H9 (cell line): ENCODE measurements at regions not wholly inside any gene's neighbourhood (a gene's known extent, or its start where the extent isn't known, plus 50 kb on each side); places are given as distances from the start of the nearest gene placed in this dataset.

Source experiments
- DNase-seq: peaks from one replicate; pipeline ENCODE4 v3.0.0-alpha.2; 2017
- H2AFZ ChIP-seq: one replicate; pipeline ENCODE4 v1.6.1; 2013; ENCODE audit warnings: mild to moderate bottlenecking, low read length, control low read depth, moderate library complexity
- H2AK5ac ChIP-seq: 2 replicates; pipeline ENCODE4 v1.6.1; 2013; ENCODE audit warnings: low read length, control low read depth, mixed read lengths; ENCODE audit not compliant: insufficient read length
- H2BK120ac ChIP-seq: one replicate; pipeline ENCODE4 v1.6.1; 2013; ENCODE audit warnings: low read depth, mild to moderate bottlenecking, low read length, control low read depth, inconsistent platforms; ENCODE audit not compliant: poor library complexity, severe bottlenecking
- H2BK12ac ChIP-seq: 2 replicates; pipeline ENCODE4 v1.6.1; 2013; ENCODE audit warnings: low read length, control low read depth, mixed read lengths, low read depth; ENCODE audit not compliant: insufficient read length
- H2BK15ac ChIP-seq: 2 replicates; pipeline ENCODE4 v1.6.1; 2013; ENCODE audit warnings: low read depth, low read length, control low read depth
- H2BK20ac ChIP-seq: one replicate; pipeline ENCODE4 v1.6.1; 2013; ENCODE audit warnings: low read depth, mild to moderate bottlenecking, low read length, control low read depth, inconsistent platforms; ENCODE audit not compliant: poor library complexity, severe bottlenecking
- H2BK5ac ChIP-seq: 2 replicates; pipeline ENCODE4 v1.6.1; 2013; ENCODE audit warnings: low read length, control low read depth, mixed read lengths; ENCODE audit not compliant: insufficient read length
- H3K14ac ChIP-seq: 2 replicates; pipeline ENCODE4 v1.6.1; 2013; ENCODE audit warnings: low read length, control low read depth; ENCODE audit not compliant: insufficient read depth
- H3K18ac ChIP-seq: 2 replicates; pipeline ENCODE4 v1.6.1; 2013; ENCODE audit warnings: low read depth, mild to moderate bottlenecking, mixed read lengths, low read length, control low read depth; ENCODE audit not compliant: insufficient read length
- H3K23ac ChIP-seq: 2 replicates; pipeline ENCODE4 v1.6.1; 2013; ENCODE audit warnings: low read length, control low read depth, mixed read lengths, low read depth; ENCODE audit not compliant: insufficient read length
- H3K23me2 ChIP-seq: 2 replicates; pipeline ENCODE4 v1.6.1; 2013; ENCODE audit warnings: low read depth, mild to moderate bottlenecking, mixed read lengths, low read length, control low read depth; ENCODE audit not compliant: insufficient read length, poor library complexity, severe bottlenecking
- H3K27ac ChIP-seq: 2 replicates; pipeline ENCODE4 v1.5.1; 2013; ENCODE audit warnings: low read length, control low read depth, mixed read lengths, low read depth; ENCODE audit not compliant: insufficient read length
- H3K27me3 ChIP-seq: 2 replicates; pipeline ENCODE4 v1.6.1; 2013; ENCODE audit warnings: low read length, control low read depth, inconsistent platforms; ENCODE audit not compliant: insufficient read depth
- H3K4ac ChIP-seq: 2 replicates; pipeline ENCODE4 v1.6.1; 2013; ENCODE audit warnings: low read depth, mild to moderate bottlenecking, control low read depth, inconsistent platforms, low read length, moderate library complexity
- H3K4me1 ChIP-seq: 2 replicates; pipeline ENCODE4 v1.6.1; 2013; ENCODE audit warnings: low read length, control low read depth, inconsistent platforms; ENCODE audit not compliant: insufficient read depth
- H3K4me2 ChIP-seq: 2 replicates; pipeline ENCODE4 v1.6.1; 2013; ENCODE audit warnings: low read length, control low read depth, mixed read lengths; ENCODE audit not compliant: insufficient read length, insufficient read depth
- H3K56ac ChIP-seq: 2 replicates; pipeline ENCODE4 v1.6.1; 2013; ENCODE audit warnings: low read depth, mild to moderate bottlenecking, mixed read lengths, low read length, control low read depth; ENCODE audit not compliant: insufficient read length
- H3K79me1 ChIP-seq: 2 replicates; pipeline ENCODE4 v1.6.1; 2013; ENCODE audit warnings: low read depth, mild to moderate bottlenecking, moderate library complexity, low read length, control low read depth, inconsistent platforms; ENCODE audit not compliant: insufficient read depth, poor library complexity, severe bottlenecking
- H3K79me2 ChIP-seq: 2 replicates; pipeline ENCODE4 v1.6.1; 2013; ENCODE audit warnings: low read length, control low read depth, inconsistent platforms; ENCODE audit not compliant: insufficient read depth
- H3K9ac ChIP-seq: 2 replicates; pipeline ENCODE4 v1.6.1; 2013; ENCODE audit warnings: low read length, control low read depth, mixed read lengths; ENCODE audit not compliant: insufficient read length; ENCODE audit errors: extremely low read depth
- H3K9me3 ChIP-seq: one replicate; pipeline ENCODE4 v1.6.1; 2013; ENCODE audit warnings: low read depth, low read length, inconsistent platforms; ENCODE audit not compliant: control insufficient read depth
- H3T11ph ChIP-seq: one replicate; pipeline ENCODE4 v1.6.1; 2013; ENCODE audit warnings: mild to moderate bottlenecking, low read length, control low read depth, inconsistent platforms
- H4K20me1 ChIP-seq: one replicate; pipeline ENCODE4 v1.6.1; 2013; ENCODE audit not compliant: control insufficient read depth, insufficient read length, insufficient read depth
- H4K5ac ChIP-seq: 2 replicates; pipeline ENCODE4 v1.6.1; 2013; ENCODE audit warnings: low read depth, mild to moderate bottlenecking, mixed read lengths, low read length, control low read depth; ENCODE audit not compliant: insufficient read length
- H4K8ac ChIP-seq: replicated peaks from 2 replicates; pipeline ENCODE4 v1.6.1; 2013; ENCODE audit warnings: low read length, control low read depth, mixed read lengths, low read depth; ENCODE audit not compliant: insufficient read length
- H4K91ac ChIP-seq: 2 replicates; pipeline ENCODE4 v1.6.1; 2013; ENCODE audit warnings: low read depth, mild to moderate bottlenecking, moderate library complexity, mixed read lengths, low read length, control low read depth; ENCODE audit not compliant: insufficient read length
- H3K27ac Mint-ChIP-seq, 3 experiments: 2 replicates in 2 of 3; 3 replicates in 1 of 3; pipeline ENCODE4 v1.8.0; 2020 to 2021; ENCODE audit warnings: mixed read lengths in 3 of 3, mild to moderate bottlenecking in 1 of 3, moderate library complexity in 1 of 3
- H3K27me3 Mint-ChIP-seq: 2 replicates; pipeline ENCODE4 v1.8.0; 2021; ENCODE audit warnings: low read depth, mild to moderate bottlenecking, moderate library complexity, mixed read lengths
- H3K36me3 Mint-ChIP-seq, 3 experiments: 2 replicates in 2 of 3; 3 replicates in 1 of 3; pipeline ENCODE4 v1.8.0; 2020 to 2021; ENCODE audit warnings: low read depth in 3 of 3, mixed read lengths in 3 of 3; ENCODE audit not compliant: insufficient read depth in 1 of 3
- H3K4me1 Mint-ChIP-seq, 2 experiments: 2 replicates each; pipeline ENCODE4 v1.8.0; 2020; ENCODE audit warnings: mixed read lengths in 2 of 2
- H3K4me3 Mint-ChIP-seq, 2 experiments: 2 replicates in 1 of 2; 3 replicates in 1 of 2; pipeline ENCODE4 v1.8.0; 2020 to 2021; ENCODE audit warnings: mild to moderate bottlenecking in 2 of 2, mixed read lengths in 2 of 2, moderate library complexity in 1 of 2
- H3K9me3 Mint-ChIP-seq, 2 experiments: 2 replicates in 1 of 2; 3 replicates in 1 of 2; pipeline ENCODE4 v1.8.0; 2020; ENCODE audit warnings: mild to moderate bottlenecking in 2 of 2, mixed read lengths in 2 of 2, moderate library complexity in 1 of 2
- TF ChIP-seq, protein P1 (sequence below): fragments of 200-600 bp; sonication (generic); conservative IDR thresholded peaks from 3 replicates; pipeline ENCODE4 v1.8.0; 2021; ENCODE audit warnings: antibody characterized with exemption, mild to moderate bottlenecking

DNA sequence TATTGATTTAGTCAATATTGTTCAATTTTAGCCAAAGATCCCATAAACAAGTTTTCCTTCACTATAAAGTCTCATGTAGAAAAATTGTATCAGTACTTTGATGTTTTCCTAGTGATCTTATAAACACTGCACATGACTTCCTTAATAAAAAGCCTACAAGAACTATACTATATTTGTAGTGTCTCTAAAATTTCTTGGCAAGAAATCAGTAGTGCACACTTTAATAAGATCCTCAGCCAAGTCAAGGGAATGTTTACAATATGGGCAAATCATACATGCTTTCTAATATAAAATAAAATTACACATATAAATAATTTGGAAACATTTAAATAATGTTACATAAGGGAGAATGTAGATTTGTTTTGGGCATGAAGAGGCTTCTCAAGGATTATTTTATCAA, 203.0 kb upstream of the CCDC179 start:
- DNase-seq, result no peak
- H3K36me3 Mint-ChIP-seq, result no peaks in the 10 kb centered on the region
- Histone ChIP-seq H2BK12ac (no peak overlapping the region), H2BK5ac (no peak overlapping the region), H3K27ac (no peak overlapping the region), H3K23ac (no peak overlapping the region), H3K4me2 (no peak overlapping the region), H3K4ac (no peak overlapping the region), H2BK120ac (no peak overlapping the region), H3K14ac (no peak overlapping the region), H2AK5ac (no peak overlapping the region), H4K8ac (no peak overlapping the region), H3K56ac (no peak overlapping the region), H2AFZ (no peak overlapping the region), H3K9me3 (no peaks in the 10 kb centered on the region), H3K9ac (no peak overlapping the region), H2BK20ac (no peak overlapping the region), H3K79me1 (no peaks in the 10 kb centered on the region), H4K5ac (no peak overlapping the region), H4K91ac (no peak overlapping the region), H2BK15ac (no peak overlapping the region), H3K18ac (no peak overlapping the region), H3K79me2 (no peaks in the 10 kb centered on the region), H3K23me2 (no peaks in the 10 kb centered on the region), H4K20me1 (no peaks in the 10 kb centered on the region), H3K27me3 (no peaks in the 10 kb centered on the region), H3T11ph (no peak overlapping the region), H3K4me1 (no peaks in the 10 kb centered on the region)
- no peaks in the 10 kb centered on the region for H3K9me3 Mint-ChIP-seq
- TF ChIP-seq, protein P1, sequence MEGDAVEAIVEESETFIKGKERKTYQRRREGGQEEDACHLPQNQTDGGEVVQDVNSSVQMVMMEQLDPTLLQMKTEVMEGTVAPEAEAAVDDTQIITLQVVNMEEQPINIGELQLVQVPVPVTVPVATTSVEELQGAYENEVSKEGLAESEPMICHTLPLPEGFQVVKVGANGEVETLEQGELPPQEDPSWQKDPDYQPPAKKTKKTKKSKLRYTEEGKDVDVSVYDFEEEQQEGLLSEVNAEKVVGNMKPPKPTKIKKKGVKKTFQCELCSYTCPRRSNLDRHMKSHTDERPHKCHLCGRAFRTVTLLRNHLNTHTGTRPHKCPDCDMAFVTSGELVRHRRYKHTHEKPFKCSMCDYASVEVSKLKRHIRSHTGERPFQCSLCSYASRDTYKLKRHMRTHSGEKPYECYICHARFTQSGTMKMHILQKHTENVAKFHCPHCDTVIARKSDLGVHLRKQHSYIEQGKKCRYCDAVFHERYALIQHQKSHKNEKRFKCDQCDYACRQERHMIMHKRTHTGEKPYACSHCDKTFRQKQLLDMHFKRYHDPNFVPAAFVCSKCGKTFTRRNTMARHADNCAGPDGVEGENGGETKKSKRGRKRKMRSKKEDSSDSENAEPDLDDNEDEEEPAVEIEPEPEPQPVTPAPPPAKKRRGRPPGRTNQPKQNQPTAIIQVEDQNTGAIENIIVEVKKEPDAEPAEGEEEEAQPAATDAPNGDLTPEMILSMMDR, result no peak
- no peak overlapping the region for H3K27ac Mint-ChIP-seq
- H3K4me3 Mint-ChIP-seq, result no peak overlapping the region
- no peaks in the 10 kb centered on the region for H3K4me1 Mint-ChIP-seq
- H3K27me3 Mint-ChIP-seq, result no peaks in the 10 kb centered on the region
